NCI-H526 treated with DMSO at 0.1 percent for 48 hours (cell line): ENCODE measurements at regions not wholly inside any gene's neighbourhood (a gene's known extent, or its start where the extent isn't known, plus 50 kb on each side); places are given as distances from the start of the nearest gene placed in this dataset.
A peak's percentile ranks its signal among the peaks of the same experiment; 100 is the strongest.

Experiments used
- DNase-seq: peaks from one replicate; lab custom pipeline; 2025; lab: John Stamatoyannopoulos, UW

DNA sequence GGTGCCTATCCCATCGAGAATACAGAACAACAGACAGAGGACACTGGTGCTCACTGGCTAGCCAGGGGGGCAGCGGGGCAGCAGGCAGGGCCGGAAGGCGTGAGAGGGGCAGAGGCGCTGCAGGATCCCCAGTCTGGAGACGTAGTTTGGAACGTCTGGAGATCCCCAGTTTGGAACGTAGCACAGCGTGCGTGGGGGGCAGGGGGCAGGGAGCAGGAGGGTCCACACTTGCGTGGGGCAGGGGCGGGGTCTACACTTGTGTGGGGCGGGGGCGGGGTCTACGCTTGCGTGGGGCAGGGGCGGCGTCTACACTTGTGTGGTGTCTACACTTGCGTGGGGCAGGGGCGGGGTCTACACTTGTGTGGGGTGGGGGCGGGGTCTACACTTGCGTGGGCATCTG lies 107.2 kb downstream of the DACT2 start:
- no peak for DNase-seq

- no peak for DNase-seq
These were observed 107.9 kb downstream of the DACT2 start for GRCh38 chr6:168211681-168212080.

- DNase-seq: no peak
These were observed 109.1 kb downstream of the DACT2 start for GRCh38 chr6:168210239-168211105.

- no peak for DNase-seq
These were observed 110.2 kb downstream of the DACT2 start for GRCh38 chr6:168209420-168209819.

- peak; percentile 75 for DNase-seq
These were observed 110.7 kb downstream of the DACT2 start for GRCh38 chr6:168208854-168209253.

GRCh38 chr6:168208402-168208801 lies 111.2 kb downstream of the DACT2 start:
- no peak for DNase-seq

- DNase-seq: no peak
These were observed 112.0 kb downstream of the DACT2 start for GRCh38 chr6:168207421-168208175.

GRCh38 chr6:168206661-168207274 lies 112.8 kb downstream of the DACT2 start:
- DNase-seq: no peak

DNA sequence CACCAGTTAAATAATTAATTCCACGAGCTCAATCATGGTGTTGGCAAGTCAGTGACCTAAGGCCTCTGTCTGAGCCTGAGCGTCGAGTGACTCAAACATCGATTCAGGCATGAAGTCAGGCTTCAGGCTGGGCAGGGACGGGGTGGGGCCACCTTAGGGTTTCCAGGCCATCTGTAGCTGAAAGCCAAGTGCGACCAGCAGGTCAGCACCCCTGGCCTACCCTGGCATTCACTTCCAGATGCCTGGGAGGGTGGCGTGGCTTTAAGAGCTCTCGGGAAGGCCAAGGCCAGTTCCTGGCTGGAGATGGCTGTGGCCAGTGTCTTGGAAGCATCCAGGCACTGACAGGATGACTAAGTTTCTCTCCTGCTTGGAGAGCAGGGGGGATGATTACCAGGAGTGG lies 113.4 kb downstream of the DACT2 start:
- DNase-seq: no peak

- DNase-seq: no peak
These were observed 117.8 kb downstream of the DACT2 start for GRCh38 chr6:168201799-168202198.

GRCh38 chr6:168201383-168201782 lies 118.2 kb downstream of the DACT2 start:
- DNase-seq: peak; percentile 14

DNA sequence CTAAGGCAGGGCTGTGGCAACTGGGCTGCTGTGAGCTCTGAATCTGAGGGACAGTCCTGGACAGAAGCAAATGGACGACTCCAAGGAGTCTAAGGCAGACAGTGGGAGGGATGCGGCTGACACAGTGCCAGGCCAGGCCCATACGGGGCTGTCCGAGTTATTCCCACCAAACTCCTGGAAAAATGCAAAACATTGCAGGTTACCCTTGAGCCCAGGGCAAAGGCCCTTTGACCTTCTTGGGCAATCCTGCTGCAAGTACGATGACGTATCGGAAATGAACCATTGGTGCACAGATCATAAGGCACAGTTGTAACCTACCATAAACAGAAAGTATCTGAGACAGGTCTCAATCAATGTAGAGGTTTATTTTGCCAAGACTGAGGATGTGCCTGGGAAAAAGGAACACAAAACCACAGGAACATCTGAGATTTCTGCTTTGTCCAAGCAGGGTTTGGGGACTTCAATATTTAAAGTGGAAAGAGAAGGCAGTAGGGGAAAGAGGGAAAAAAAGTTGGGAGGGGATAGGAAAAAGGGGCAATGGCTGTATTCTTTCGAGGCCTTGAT lies 118.9 kb downstream of the DACT2 start:
- DNase-seq: no peak

GRCh38 chr6:168198302-168199180 lies 119.5 kb upstream of the FRMD1 start:
- DNase-seq: no peak

DNA sequence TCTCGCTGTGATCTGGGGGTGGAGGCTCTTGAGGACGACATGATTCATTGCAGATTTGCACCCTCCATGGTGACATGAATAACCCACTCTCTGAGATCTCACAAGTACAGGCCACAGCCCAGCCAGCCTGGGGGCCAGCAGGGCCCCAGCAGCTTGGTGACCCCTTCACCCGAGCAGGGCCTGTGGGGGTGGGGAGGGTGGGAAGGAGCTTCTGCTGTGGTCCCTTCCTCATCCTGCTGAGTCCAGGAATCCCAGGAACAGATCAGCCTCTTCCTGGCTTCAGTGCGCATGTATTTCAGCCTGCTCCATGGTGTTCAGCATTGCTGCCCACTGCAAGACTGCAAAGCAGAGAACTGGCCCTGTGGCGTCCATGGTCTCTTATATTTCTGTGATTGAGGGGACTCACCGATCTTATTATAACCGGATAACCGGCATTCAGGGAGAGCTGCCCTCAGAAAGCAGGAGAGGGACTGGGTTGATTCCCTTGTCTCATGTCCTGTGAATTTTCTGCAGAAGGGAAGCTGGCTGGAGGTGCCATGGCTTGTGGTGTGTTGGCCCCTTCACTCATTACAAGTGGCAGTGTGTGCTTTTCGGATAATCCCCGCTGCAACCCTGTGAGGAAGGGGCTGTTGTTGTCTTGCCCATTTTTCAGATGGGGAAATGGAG lies 118.8 kb upstream of the FRMD1 start:
- DNase-seq: no peak

DNA sequence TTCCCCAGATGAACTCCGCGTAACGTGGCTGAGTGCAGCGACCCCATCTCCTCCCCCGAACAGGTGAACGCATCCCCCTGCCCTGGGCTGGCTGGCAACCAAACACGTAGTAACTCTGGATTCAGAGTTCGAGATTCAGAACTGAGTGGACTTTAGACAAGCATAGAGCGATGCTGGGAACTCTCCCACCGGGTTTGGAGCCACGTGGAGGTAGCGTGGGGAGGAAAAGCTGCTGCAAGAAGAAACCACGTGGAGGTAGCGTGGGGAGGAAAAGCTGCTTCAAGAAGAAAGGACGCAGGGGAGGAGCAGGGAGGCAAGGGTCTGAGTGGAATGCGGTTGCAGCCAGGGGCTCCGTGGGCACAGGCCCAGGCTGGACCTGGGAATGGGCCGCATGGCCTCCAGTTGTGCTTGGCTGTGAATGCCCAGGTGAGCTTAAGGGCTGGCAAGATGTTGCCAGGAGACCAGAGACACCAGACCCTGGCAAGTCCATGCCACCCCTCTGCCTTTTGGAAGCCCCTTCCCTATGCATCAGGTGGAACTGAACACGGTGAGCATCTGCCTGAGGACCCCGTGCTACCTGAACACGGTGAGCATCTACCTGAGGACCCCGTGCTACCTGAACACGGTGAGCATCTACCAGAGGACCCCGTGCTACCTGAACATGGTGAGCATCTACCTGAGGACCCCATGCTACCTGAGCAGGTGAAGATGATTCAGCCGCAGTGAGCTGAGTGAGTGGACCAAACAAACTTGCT lies 118.0 kb upstream of the FRMD1 start:
- no peak for DNase-seq

- peak; percentile 39 for DNase-seq
These were observed 117.4 kb upstream of the FRMD1 start for GRCh38 chr6:168196385-168196860.

- no peak for DNase-seq
These were observed 116.7 kb upstream of the FRMD1 start for GRCh38 chr6:168195712-168196111.

- DNase-seq: no peak
These were observed 115.9 kb upstream of the FRMD1 start for GRCh38 chr6:168194732-168195567.
